ENCODE measurements at regions not wholly inside any gene's neighbourhood (a gene's known extent, or its start where the extent isn't known, plus 50 kb on each side); places are given as distances from the start of the nearest gene placed in this dataset.

DNA sequence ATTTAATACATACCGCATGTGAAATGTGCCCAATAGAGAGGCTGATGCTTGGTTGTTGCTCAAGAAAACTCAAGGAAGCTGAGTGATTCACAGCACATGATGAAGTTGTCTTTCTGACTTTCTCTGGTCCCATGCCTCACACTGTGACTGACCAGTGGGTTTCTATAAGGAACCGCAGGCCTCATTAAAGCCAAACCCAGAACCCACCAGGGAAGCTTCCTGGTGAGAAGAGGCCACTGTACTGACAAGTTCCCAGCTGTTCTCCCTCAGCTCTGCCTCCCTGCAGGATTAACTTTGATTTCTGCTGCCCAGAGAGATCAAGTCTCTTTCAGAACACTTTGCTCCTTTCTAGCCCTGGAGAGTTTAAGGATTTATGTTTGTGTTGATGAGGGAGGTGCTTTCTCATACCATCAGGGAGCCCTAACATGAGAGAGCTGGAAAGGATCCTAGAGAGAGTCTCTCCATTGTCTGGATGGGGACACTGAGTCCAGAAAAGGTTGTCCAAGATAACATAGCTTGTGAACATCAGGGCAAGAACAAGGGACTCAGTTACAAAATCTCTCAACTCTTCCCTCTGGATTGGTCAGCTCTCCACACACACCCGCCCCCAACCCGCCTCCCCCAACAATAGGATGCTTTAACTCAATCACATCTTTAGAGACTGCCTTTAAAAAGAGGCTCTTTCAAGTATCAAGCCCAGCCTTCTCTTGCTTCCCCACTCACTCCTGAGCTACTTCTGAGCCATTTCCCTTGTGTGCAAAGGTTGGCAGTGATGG lies 303.2 kb upstream of the TLE3 start (continued):
- TF ChIP-seq, protein P1, sequence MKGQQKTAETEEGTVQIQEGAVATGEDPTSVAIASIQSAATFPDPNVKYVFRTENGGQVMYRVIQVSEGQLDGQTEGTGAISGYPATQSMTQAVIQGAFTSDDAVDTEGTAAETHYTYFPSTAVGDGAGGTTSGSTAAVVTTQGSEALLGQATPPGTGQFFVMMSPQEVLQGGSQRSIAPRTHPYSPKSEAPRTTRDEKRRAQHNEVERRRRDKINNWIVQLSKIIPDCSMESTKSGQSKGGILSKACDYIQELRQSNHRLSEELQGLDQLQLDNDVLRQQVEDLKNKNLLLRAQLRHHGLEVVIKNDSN (IDR thresholded peaks at IDR 0.05; ENCODE audit: borderline replicate concordance, extremely low read length, insufficient read depth, low read depth, low read length) = no peak
- TF ChIP-seq RB1 (IDR thresholded peaks at IDR 0.05; ENCODE audit: borderline replicate concordance) (no peak), KAT2A (conservative IDR thresholded peaks at IDR 0.05; ENCODE audit: control insufficient read depth, low read depth, low read length) (no peak), GABPA (IDR thresholded peaks at IDR 0.05; ENCODE audit: low read depth) (no peak)

DNA sequence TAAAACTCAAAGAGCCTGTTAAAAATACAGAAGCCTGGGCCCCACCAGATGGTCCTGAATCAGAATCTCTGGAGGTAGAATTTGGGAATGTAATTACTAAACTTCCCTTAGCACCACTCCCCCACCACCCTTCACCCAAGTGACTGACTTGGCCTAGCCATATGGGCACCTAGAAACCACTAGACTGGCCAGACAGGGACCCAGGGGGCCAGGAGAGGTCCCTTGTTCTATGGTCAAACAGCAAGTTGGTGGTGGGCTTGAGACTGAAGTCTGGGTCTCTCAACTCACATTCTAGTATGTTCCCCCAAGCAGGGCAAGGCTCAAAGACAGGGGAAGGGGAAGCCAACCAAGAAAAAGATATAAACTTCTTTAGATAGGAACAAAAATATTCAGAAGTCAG lies 301.5 kb upstream of the TLE3 start:
- ChIA-PET POLR2A (no interaction called here), RAD21 (ENCODE audit: unreplicated experiment) (no interaction called here), CTCF (no interaction called here), SMC1A (ENCODE audit: uncharacterized antibody, unreplicated experiment) (no interaction called here)
- Histone ChIP-seq H3K27me3 (replicated peaks in 1 of 2; ENCODE audit: control insufficient read depth in 2 of 2, insufficient read depth in 2 of 2, low read length in 1 of 2) (peaks cover 0 to 4% of the 10 kb centered on the region in 2 experiments; a peak in 1 of 4 replicates), H4K20me1 (ENCODE audit: control insufficient read depth, insufficient read depth) (no peaks in the 10 kb centered on the region), H3K9ac (ENCODE audit: control insufficient read depth, insufficient read depth, low read length) (no peak overlapping the region), H3K4me3 (no peak overlapping the region), H3K9me3 (replicated peaks; ENCODE audit: control insufficient read depth, insufficient read depth, low read length) (no peaks in the 10 kb centered on the region), H3K4me1 (ENCODE audit: control insufficient read depth, insufficient read depth, low read length) (no peaks in the 10 kb centered on the region), H3K27ac (ENCODE audit: control insufficient read depth, insufficient read depth) (no peak overlapping the region), H3K79me2 (ENCODE audit: control insufficient read depth, insufficient read depth, low read length) (no peaks in the 10 kb centered on the region), H2AFZ (ENCODE audit: control insufficient read depth, low read depth, low read length) (no peak overlapping the region), H3K4me2 (ENCODE audit: control insufficient read depth, insufficient read depth) (no peak overlapping the region), H3K36me3 (ENCODE audit: control insufficient read depth in 2 of 2, insufficient read depth in 2 of 2, low read length in 1 of 2) (no peaks in the 10 kb centered on the region)
- no peak for TF ChIP-seq FOXM1 (IDR thresholded peaks at IDR 0.05; ENCODE audit: low read depth, low read length)
- no peak for TF ChIP-seq PML (IDR thresholded peaks at IDR 0.05; ENCODE audit: low read length)
- no peak for TF ChIP-seq LARP7 (IDR thresholded peaks at IDR 0.05)
- TF ChIP-seq IRF5 (IDR thresholded peaks at IDR 0.05; ENCODE audit: borderline replicate concordance) = no peak
- no peak for TF ChIP-seq CBX3 (IDR thresholded peaks at IDR 0.05; ENCODE audit: borderline replicate concordance, low read depth)
- intact Hi-C loops (cut with micrococcal nuclease; ENCODE audit: unreplicated experiment) = no loop called here
- in situ Hi-C loops (cut with MboI) = no loop called here
- no TSS peak for BruUV-seq (replicated peaks)
- DNase-seq (ENCODE audit: low read depth, low spot score) (no peak), FAIRE-seq (no peak), ATAC-seq (no peak)
